HG03432 (cell line): ENCODE measurements at regions not wholly inside any gene's neighbourhood (a gene's known extent, or its start where the extent isn't known, plus 50 kb on each side); places are given as distances from the start of the nearest gene placed in this dataset.

Experiments
- ATAC-seq: cut with Tn5 transposase; IDR thresholded peaks from one replicate; pipeline ENCODE4 v1.9.1; 2021; ENCODE audit warnings: mild to moderate bottlenecking, moderate library complexity; ENCODE audit not compliant: unreplicated experiment

DNA sequence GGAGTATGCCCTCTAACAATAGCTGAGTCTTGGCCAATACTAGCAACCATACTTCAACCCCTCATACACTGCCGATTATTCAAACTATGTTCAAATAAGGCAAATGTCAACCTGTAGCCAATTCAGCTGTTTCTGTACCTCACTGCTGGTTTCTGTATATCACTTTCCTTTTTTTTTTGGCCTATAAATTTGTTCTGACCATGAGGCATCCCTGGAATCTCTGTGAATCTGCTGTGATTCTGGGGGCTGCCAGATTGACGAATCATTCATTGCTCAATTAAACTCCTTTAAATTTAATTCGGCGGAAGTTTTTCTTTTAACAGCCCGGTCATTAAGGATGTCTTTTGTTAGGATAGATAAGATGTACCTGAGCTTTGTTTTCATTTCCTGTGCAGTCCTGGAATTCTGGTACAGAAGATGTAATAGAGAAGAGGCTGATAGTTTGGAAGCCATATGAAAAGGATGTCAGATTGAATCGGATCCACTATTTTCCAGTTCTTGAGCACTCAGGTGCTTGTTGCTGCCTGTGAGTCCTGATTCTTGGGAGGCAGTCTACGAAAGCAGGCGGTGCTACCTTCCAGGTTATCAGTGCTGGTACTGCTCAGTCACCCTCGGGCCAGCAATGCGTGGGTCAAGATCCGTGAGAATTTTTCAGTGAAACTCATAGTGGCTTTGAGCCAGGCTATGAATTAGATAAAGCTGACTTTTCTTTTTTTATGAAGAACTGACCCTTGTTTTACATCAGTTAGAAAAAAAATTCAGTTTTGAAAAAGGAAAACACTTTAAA lies 106.2 kb upstream of the TUT7 start:
- ATAC-seq = no peak

DNA sequence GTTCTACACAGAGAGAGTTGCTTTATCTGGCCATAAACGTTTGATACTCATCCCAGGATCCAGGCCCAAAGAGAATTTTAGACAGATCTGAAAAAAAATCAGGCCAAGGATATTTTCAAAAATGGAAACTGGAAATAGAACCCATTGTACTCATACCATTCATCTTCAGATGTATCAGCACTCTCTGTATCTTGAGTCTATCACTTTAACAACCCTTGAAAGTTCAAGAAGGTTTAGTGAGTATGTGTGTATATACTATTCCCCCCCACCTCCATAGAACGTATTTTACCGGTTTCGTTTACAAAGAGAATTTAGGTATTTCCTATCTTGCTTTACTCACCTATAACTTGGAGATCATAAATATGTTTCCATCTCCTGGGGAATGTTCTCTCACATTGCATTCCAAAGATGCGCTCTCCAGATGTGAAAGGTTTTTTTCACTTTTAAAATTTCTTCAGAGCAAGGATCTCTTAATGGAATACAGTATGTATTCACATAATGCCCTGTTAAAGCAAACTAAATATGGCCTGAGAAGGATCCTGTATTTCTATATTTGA lies 105.5 kb upstream of the TUT7 start:
- no peak for ATAC-seq

- no peak for ATAC-seq
Observed at GRCh38 chr9:86459191-86459590, 105.0 kb upstream of the TUT7 start.

DNA sequence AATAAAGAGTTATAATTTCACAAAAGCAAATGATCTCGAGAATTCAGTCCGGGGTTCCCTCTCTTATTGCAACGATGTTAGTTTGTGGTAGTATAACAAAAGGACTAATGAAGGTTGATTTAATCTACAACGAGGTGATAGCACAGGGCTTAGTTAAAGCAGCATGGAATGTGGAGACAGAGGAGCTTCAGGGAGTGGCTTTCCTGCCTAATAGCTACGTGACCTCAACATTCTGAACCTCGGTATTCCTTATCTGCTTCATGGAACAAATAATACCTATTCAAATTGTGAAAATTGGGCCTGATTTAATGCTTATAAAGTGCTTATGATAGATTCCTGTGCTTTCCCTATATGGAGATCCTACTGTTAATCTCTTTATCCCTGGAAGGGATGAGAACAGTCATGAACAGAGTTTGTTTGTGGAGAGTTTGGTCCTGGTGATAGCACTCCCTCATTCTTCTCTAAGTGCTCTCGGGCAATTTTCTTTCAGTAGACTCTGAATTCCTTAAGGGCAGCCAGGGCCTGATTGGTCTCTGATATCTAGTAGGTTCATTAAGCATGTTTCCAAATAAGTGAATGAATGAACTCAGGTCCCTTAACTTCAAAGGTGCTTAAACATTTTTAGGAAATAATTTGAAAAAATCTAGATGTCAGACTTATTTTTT lies 104.1 kb upstream of the TUT7 start:
- ATAC-seq = no peak

- no peak for ATAC-seq
Observed at GRCh38 chr9:86456416-86456815, 102.2 kb upstream of the TUT7 start.

DNA sequence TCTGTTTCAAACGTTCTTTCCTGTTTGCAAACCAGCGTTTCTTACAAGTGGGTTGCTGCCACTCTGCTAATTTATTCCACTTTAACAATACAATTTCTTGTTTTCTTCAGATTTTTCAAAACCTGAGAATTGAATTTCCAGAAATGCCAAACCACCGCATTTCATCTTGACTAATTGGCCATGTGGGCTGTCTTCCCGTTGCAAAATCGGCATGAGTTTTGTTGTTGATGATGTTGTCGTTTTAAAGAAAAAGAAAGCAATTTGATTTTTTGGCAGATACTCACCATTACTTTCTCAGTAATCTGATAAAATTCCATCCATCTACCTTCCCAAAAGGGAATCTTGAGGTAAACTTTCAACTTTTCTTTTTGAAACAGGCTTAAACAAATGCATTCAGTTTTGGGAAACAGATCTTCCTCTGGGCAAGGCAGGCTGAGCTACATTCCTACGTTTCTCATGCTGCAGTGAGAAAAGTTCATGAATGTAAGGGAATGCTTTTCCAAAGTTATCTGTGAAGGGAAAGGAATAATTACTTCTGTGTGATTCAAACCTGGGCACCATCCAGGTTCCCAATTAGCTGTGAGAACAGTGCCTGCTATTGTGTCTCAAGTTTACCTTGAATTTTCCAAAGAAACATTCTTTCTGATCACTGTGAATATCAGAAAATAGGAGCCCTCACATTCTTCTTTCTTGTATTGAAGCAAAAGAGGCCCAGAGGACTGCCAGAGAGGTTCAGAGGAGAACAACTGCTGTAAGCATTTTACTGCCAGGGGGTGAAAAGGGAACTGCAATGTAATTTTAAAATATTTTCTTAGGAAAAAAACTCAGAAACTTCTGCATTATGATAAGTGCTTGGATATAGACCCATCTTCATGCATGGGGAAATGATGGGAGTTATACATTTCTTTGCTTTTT lies 100.7 kb upstream of the TUT7 start:
- ATAC-seq = no peak

- no peak for ATAC-seq
Observed at GRCh38 chr9:86452201-86452828, 98.1 kb upstream of the TUT7 start.

GRCh38 chr9:86449246-86449645 lies 95.0 kb upstream of the TUT7 start:
- no peak for ATAC-seq

- no peak for ATAC-seq
Observed at GRCh38 chr9:86445671-86446070, 91.5 kb upstream of the TUT7 start.

GRCh38 chr9:86443992-86444391 lies 89.8 kb upstream of the TUT7 start:
- ATAC-seq = no peak

DNA sequence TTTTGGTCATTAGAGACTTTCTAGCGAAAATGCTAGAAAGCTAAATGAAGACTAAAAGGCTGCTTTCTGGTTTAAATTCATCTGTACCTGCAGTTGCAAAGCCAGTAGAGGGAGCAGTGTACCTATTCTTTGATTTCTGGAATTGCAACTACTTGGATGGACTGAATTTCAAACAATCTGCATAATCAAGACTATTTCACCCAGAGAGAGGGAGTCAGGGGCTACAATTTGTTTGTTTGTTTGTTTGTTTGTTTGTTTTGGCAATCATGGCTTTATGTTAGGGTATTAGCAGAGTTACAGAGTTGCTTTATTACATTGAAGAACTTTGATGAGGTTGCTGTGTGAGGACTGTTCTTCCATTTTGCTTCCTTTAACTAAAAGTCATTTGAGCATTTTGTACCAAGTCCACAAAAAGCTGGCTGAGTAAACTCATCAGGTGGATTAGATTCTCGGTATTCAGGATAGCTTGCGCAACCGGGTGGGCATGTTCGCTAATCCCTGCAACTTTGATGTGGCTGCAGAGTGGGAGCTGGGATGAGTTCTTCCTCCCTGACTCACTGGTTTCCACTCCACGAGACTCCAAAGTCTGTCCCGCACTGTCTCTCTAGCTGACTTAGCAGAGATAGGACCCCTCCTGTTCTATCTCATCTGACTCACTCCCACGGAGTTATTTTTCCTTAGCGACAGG lies 80.0 kb upstream of the TUT7 start:
- ATAC-seq = no peak

GRCh38 chr9:86424251-86424891 lies 70.2 kb upstream of the TUT7 start:
- ATAC-seq = no peak

DNA sequence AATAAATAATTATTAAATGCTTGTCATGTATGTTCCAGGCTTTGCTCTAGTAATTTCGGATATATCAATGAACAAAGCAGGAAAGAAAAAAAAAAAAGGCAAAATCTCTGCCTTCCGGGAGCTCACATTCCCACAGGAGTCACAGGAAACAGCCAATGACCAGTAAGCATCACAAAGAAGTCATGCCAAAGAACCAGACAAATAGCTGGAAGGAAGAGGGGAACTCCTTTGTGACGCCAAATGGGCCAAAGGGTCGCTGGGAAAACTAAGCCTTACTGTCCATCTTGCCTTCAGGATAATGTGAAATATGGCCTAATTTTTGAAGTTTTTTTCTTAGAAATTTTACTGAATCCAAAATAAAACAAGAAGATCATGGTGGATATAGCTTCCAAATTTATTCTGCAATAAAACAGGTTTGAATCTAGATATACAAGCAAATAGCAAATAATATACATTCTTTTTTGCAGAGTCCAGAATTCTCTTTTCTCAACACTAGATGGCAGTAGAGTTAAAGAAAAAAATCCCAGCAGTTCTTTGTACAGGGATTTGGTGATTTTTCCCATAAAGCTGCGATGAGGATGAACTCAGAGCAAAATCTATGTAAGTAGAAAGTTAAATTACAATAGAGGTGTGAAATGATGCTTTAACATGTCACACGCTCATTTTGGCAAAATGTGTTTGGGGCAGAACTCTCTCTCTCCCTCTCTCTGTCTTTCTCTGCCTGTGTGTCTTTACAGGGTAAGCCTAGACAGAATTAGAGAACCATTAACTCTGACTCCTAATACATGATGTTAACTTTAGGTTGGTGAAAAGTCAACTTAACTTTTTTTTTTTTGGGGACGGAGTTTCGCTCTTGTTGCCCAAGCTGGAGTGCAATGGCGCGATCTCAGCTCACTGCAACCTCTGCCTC lies 60.0 kb upstream of the TUT7 start:
- peak; percentile 48 for ATAC-seq

GRCh38 chr9:86410281-86410680 lies 56.1 kb upstream of the TUT7 start:
- ATAC-seq = no peak

- no peak for ATAC-seq
Observed at GRCh38 chr9:86408121-86408520, 53.9 kb upstream of the TUT7 start.

DNA sequence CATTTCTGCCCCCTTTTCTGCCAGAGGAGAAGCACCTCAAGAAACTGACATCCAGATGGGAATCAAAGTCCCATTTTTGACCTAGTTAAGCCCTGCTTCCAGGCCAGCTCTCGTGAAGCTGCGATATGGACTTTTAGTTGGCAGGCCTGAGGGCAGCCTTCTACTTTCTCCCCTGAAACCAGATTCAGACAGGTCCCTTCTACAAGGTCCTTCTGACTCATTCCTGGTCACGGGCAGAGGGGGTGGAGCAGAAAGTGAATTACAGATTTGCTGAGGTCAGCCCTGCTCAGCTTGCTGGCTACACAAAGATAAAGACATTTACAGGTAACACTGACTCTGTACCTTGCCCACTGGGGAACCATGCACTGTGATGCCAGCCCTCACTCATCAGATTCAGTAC lies 52.8 kb upstream of the TUT7 start:
- ATAC-seq = no peak

DNA sequence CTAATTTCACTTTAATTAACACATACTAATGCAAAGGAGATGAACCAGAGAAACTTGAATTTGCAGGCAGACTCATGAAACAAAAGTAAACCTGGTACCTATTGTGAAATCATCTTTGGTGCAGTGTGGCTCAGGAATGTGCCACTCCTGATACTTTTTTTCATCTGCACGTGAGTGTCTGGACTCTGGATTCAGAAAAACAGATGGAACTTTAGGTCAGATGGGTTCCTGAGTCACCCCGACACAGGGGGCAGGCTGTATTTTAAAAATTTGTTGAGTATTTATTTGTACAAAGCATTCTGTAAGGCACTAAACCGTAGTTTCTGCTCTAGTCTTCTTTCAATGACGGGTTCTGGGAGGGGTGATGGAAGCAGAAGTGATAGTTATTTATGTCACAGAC lies 52.2 kb upstream of the TUT7 start:
- no peak for ATAC-seq

DNA sequence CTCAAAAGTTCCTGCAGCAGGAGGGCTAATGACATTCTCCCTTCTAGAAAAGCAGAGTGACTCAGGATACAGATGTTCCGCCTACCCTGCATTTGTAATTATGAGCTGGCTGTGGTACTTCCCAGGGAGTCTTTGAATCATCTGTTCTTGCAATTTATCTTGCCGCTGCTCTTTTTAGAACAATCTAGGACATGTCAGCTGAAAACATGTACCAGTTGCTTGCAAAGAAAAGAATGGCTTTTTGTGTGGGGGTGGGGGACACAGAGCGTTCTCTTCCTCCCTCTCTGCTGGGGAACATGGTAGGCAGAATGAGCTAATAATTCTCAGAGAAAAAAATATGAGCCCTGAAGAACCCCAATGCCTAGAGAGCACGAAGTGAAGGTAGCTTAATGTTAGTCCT lies 51.7 kb upstream of the TUT7 start:
- ATAC-seq = peak; percentile 50

GRCh38 chr9:86405086-86405491 lies 50.9 kb upstream of the TUT7 start:
- ATAC-seq = no peak
